ENCODE measurements at regions not wholly inside any gene's neighbourhood (a gene's known extent, or its start where the extent isn't known, plus 50 kb on each side); places are given as distances from the start of the nearest gene placed in this dataset.
"Not testable (repeated sequence)": the region's sequence is repeated elsewhere in the genome, so short reads cannot be mapped to it uniquely, and the experiment has no call there.

DNA sequence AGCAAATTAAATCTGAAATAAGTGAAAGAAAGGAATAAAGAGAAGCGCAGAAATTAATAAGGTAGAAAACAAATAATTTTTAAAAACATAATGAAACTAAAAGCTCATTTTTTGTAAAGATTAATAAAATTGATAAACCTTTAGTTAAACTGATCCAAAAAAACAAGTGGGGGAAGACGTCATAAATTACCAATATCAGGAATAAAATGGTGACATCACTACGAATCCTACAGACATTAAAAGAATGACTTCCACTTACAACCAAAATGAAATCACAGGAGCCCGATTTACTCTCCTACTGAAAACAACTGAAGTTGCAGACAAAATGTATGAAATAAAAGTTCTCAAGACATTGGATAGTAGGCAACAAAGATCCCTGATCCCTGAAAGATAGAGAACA is 68.1 kb upstream of the IFFO2 start:
- no peak for DNase-seq

GRCh38 chr1:19023787-19024186 is 67.3 kb upstream of the IFFO2 start:
- DNase-seq = no peak

DNA sequence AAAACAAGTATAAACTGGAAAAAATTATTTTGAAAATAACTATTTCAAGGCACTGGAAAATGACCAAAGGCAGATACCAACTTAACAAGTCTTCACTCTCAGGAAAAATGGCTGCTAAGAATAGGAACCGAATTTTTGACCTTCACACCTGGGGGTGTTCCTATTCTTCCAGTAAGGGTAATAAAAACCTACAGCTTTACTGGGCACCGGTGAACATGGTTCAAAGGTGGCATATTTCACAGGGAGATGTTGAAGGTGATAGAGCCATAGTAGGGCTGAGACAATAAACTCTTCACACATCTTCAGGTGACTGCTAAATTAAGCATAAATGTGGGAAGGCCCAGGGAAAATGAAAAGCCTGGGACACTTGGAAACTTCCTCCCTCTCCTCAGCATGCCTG is 65.4 kb upstream of the IFFO2 start:
- no peak for DNase-seq

DNA sequence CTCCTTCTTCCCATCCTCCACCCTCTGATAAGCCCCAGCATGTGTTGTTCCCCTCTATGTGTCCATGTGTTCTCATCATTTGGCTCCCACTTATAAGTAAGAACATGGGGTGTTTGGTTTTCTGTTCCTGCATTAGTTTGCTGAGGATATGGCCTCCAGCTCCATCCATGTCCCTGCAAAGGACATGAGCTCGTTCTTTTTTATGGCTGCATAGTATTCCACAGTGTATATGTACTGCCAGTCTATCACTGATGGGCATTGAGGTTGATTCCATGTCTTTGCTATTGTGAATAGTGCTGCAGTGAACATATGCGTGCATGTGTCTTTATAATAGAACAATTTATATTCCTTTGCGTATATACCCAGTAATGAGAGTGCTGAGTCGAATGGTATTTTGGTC is 62.8 kb upstream of the IFFO2 start:
- DNase-seq = not testable (repeated sequence)

DNA sequence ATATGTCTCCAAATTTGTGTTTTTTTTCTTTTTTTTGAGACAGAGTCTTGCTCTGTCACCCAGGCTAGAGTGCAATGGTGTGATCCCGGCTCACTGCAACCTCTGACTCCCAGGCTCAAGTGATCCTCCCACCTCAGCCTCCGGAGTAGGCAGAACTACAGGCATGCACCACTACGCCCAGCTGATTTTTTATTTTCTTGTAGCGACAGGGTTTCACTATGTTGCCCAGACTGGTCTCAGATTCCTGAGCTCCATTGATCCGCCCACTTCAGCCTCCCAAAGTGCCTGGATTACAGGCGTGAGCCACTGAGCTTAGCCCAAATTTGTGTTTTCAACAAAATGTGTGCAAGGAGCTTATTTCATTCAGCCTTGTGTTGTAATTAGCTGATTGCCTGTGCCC is 59.0 kb upstream of the IFFO2 start:
- DNase-seq = no peak

GRCh38 chr1:19014765-19015164 is 58.3 kb upstream of the IFFO2 start:
- DNase-seq = no peak

DNA sequence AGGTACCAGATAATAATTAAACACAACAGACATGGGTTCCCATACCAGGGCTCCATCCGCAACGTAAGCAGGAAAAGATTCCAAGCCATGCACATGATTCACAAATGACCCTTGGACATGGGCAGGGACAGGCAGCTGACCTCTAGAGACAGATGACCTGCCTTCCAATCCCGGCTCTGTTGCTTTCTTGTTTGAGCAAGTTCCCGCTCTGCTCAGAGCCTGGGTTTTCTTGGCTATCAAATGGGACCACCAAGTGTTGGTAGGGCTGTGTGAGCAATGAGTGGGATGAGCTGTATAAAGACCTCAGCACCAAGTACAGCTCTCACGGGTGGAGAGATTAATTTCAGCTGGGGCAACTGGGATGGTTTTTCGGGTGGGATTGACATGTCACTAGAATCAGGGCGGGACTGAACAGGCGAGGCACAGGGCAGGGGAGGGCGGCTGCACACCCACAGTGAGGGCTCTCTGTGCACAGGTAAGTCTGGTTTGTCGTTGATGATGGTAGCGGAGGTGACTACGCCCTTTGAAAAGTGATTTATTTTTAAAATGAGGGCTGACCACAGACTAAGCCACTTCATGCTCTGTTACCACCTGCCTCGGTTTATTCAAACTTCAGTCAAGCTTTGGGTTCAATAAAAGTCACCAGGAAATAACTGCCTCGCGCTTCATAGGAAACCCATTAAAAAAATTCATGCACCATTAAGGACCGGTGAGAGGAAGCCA is 57.5 kb upstream of the IFFO2 start:
- DNase-seq = no peak

DNA sequence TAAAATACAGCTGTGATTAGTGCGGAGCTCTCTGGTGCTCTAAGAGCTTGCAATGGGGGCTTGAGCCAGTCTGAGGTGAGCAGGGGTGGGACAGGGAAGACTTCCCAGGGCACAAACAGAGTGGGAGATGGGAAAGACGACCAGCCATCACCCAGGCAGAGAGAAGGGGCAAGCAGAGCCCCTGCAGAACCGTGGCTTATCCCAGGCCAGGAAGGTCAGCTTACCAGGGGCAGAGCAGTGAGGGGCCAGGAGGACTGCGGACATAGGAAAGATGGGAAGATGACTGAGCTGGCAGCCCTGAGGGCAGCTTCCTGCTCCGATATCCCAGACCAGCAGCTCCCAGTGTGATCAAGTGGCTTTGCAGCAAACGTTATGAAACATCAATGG is 55.4 kb upstream of the IFFO2 start:
- DNase-seq = no peak

GRCh38 chr1:19010995-19011844 is 54.7 kb upstream of the IFFO2 start:
- DNase-seq = peak; percentile 67 to 80

DNA sequence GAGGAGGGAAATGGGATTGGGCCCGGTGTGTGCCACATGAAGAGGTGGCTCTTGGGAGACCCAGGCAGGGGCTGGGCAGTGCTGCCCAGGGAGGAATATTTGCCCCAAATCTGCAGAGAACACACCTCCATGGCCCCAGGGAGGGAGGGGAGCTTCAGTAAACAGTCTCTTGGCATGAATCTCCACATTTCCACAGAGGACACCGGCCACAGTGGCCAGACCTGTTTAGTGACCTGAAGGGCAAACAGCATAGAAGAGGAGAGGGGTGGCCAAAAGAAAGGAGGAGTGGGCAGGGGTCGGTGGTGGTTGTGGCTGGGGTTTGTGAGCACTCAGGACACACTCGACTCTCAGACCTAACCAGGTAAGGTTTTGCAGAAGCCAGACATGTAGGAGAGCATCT is 54.0 kb upstream of the IFFO2 start:
- DNase-seq = no peak

- DNase-seq = no peak
These were observed 53.4 kb upstream of the IFFO2 start for GRCh38 chr1:19009882-19010321.

DNA sequence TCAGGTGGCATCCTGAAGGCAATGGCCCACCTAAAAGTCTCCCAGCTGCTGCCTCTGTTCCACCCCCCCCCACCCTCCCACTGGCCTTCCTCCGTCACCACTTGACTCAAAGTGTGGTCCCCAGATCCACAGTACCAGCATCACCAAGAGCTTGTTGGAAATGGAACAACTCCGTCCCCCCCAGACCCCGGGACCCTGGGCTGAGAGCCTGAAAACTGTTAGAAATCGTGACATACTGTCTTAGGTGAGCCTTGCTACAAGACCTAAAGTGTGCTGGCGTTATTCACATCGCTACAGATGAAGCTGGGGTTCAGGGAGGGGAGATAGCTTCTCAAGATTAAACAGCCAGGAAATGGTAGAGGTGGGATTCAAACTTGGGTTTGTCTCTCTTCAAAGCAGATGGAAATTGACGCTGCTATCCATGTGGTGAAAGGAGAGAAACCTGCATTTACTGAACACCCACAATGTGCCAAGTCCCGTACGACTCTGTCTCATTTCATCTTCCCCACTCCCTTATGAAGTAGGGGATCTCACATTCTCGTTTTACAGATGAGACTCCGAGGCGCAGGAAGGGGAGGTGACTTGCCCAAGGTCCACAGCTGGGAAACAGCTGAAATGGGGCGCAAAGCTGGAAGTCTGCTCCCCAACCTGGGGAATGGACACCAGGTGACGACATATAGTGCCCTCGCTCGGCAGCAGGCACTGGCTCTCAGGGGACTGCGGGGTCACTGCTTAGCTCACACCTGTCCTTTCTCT is 52.8 kb upstream of the IFFO2 start:
- DNase-seq = no peak

- DNase-seq = no peak
These were observed 51.3 kb upstream of the IFFO2 start for GRCh38 chr1:19007491-19008441.

- DNase-seq = no peak
These were observed 50.4 kb upstream of the IFFO2 start for GRCh38 chr1:19006837-19007271.

Measured in stimulated activated CD4-positive, alpha-beta T cell treated with anti-CD3 and anti-CD28 coated beads, Interleukin-4, amount 100 ng/mL, for 4 hours (primary cell).